Sigmoid colon (tissue), 6 donors: ENCODE measurements at regions not wholly inside any gene's neighbourhood (a gene's known extent, or its start where the extent isn't known, plus 50 kb on each side); places are given as distances from the start of the nearest gene placed in this dataset.

Experiments
- DNase-seq: peaks from one replicate; pipeline ENCODE4 v3.0.0-alpha.2; 2019
- H3K27ac ChIP-seq, 4 donors: fragments of 200-600 bp; sonication (generic); one replicate each; pipeline ENCODE4 v1.5.1; 2016 to 2019; ENCODE audit warnings: mild to moderate bottlenecking in 1 of 4
- H3K27me3 ChIP-seq, 3 donors: fragments of 200-600 bp; sonication (generic); one replicate each; pipeline ENCODE4 v1.5.1; 2019; ENCODE audit warnings: mild to moderate bottlenecking in 1 of 3
- H3K36me3 ChIP-seq, 4 donors: fragments of 200-600 bp; sonication (generic); one replicate each; pipeline ENCODE4 v1.5.1; 2016 to 2019
- H3K4me1 ChIP-seq, 4 donors: fragments of 200-600 bp; sonication (generic); one replicate each; pipeline ENCODE4 v1.5.1; 2017 to 2019
- H3K4me3 ChIP-seq, 4 donors: fragments of 200-600 bp; sonication (generic); one replicate each; pipeline ENCODE4 v1.5.1; 2017 to 2019; ENCODE audit warnings: mild to moderate bottlenecking in 2 of 4, moderate library complexity in 1 of 4
- H3K9me3 ChIP-seq, 4 donors: fragments of 200-600 bp in 3 of 4; sonication (generic) in 3 of 4; one replicate each; pipeline versions ENCODE4 v1.5.1 to v1.6.1; 2013 to 2019
- EP300 ChIP-seq, 4 donors: sonication (generic); formaldehyde crosslinking; IDR thresholded peaks; one replicate each; pipeline ENCODE4 v1.6.1; 2017; ENCODE audit warnings: antibody characterized with exemption in 4 of 4
- POLR2A ChIP-seq, 2 donors: fragments of 450-650 bp; IDR thresholded peaks; one replicate each; pipeline ENCODE4 v1.6.1; 2016; ENCODE audit warnings: antibody characterized with exemption in 2 of 2, mild to moderate bottlenecking in 2 of 2, moderate library complexity in 2 of 2
- POLR2AphosphoS5 ChIP-seq, 4 donors: sonication (generic); formaldehyde crosslinking; IDR thresholded peaks; one replicate each; pipeline ENCODE4 v1.6.1; 2017; ENCODE audit warnings: antibody characterized with exemption in 4 of 4
- WGBS, 2 donors: extraction: QIAGEN DNeasy Blood & Tissue Kit; methylation state at CpG; one replicate each; pipeline ENCODE4 v1.1.7; 2013; 5-methylcytosine and 5-hydroxymethylcytosine counted together
- intact Hi-C: fragments of 100-400 bp; cut with DNase I; formaldehyde crosslinking; loops from one replicate; pipeline ENCODE4 v1.15.1; 2023
- TF ChIP-seq, protein P1 (sequence below), 4 experiments: fragments of 450-650 bp in 3 of 4; fragments of 200-600 bp in 1 of 4; IDR thresholded peaks; one replicate each; pipeline ENCODE4 v1.5.1; 2016 to 2019; ENCODE audit warnings: antibody characterized with exemption in 4 of 4, mild to moderate bottlenecking in 3 of 4, moderate library complexity in 2 of 4
- donor health status: healthy with polysubstance abuse.
- donor health status: healthy.

DNA sequence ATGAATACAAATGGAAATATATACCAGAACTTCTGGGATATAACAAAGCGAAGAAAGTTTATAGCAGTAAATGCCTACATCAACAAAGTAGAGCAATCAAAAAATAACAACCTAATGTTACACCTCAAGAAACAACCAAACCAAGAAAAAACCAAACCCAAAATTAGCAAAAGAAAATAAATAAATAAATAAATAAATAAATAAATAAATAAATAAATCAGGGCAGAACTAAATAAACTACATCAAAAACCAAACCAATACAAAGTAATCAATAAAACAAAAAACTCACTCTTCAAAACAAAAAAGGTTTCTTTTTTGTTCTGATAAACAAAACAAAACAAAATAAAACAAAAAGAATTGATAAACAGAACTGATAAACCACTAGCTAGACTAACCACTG lies 88.4 kb upstream of the SPIN4 start:
- WGBS, 2 donors, result 94 to 100% methylated on average over 1 of the region's 1 CpG
- no peak for TF ChIP-seq EP300 (IDR thresholded peaks at IDR 0.05)
- no peak for TF ChIP-seq POLR2A (IDR thresholded peaks at IDR 0.05)
- TF ChIP-seq, protein P1, sequence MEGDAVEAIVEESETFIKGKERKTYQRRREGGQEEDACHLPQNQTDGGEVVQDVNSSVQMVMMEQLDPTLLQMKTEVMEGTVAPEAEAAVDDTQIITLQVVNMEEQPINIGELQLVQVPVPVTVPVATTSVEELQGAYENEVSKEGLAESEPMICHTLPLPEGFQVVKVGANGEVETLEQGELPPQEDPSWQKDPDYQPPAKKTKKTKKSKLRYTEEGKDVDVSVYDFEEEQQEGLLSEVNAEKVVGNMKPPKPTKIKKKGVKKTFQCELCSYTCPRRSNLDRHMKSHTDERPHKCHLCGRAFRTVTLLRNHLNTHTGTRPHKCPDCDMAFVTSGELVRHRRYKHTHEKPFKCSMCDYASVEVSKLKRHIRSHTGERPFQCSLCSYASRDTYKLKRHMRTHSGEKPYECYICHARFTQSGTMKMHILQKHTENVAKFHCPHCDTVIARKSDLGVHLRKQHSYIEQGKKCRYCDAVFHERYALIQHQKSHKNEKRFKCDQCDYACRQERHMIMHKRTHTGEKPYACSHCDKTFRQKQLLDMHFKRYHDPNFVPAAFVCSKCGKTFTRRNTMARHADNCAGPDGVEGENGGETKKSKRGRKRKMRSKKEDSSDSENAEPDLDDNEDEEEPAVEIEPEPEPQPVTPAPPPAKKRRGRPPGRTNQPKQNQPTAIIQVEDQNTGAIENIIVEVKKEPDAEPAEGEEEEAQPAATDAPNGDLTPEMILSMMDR (IDR thresholded peaks at IDR 0.05), result no peak
- no peak for TF ChIP-seq POLR2AphosphoS5 (IDR thresholded peaks at IDR 0.05)
- Histone ChIP-seq H3K4me1 (peaks cover 0 to 2% (median 0%) of the 10 kb centered on the region in 4 donors), H3K9me3 (no peaks in the 10 kb centered on the region), H3K27ac (no peak overlapping the region), H3K4me3 (no peak overlapping the region), H3K27me3 (no peaks in the 10 kb centered on the region), H3K36me3 (no peaks in the 10 kb centered on the region)
- intact Hi-C loops, result loop anchor here (10.0 kb wide), 1 partner anchor 85 kb away; the partner anchor contains the start of gene SPIN4
- DNase-seq, result no peak

DNA sequence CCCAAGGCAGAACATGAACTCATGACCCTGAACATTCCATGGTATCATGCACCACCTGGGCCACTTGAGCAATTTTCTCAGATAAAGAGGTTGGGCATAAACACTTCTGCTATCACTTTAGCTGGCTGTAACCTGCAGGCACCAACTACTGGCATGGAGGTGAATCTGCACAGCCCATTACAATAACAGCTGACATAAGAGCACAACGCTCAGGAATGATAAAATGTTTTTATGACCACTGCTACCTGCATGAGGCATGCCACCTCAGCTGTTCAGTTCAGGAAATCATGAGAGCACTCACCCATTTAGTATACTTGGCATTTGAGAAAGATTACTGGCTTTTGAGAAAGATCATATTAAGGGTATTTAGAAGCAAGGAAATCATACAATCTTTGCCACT lies 85.7 kb upstream of the SPIN4 start:
- H3K4me3 ChIP-seq, result no peak overlapping the region
- no peaks in the 10 kb centered on the region for H3K36me3 ChIP-seq
- intact Hi-C loops, result loop anchor here (10.0 kb wide), 1 partner anchor 82 kb away; the partner anchor contains the start of gene SPIN4
- WGBS, 2 donors, result 26 to 75% methylated on average over 1 of the region's 1 CpG
- H3K27me3 ChIP-seq, result no peaks in the 10 kb centered on the region
- peaks cover 0 to 6% (median 0%) of the 10 kb centered on the region in 4 donors for H3K4me1 ChIP-seq
- H3K9me3 ChIP-seq, result no peaks in the 10 kb centered on the region
- DNase-seq, result no peak
- TF ChIP-seq POLR2A (IDR thresholded peaks at IDR 0.05) (no peak), POLR2AphosphoS5 (IDR thresholded peaks at IDR 0.05) (no peak), EP300 (IDR thresholded peaks at IDR 0.05) (no peak)
- TF ChIP-seq, protein P1 (IDR thresholded peaks at IDR 0.05), result no peak
- no peak overlapping the region for H3K27ac ChIP-seq

DNA sequence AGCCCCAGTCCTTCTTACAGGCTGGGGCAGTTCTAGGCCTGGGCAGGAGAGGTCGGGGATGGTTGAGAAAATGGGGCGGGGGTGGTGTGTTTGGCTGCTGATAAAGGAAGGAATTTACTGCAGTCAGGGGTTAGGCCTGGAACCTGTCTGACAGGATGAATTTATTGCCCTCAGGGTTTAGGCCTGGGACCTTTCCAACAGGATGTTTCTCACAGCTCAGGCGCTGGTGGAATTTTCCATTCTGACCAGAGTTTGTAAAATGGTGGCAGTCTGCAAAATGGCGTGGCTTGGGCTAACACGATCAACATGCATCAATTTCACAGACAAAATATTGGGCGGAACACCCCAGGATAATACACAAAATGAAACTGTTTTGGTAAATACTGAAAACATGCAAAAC lies 83.5 kb upstream of the SPIN4 start:
- H3K4me3 ChIP-seq, result no peak overlapping the region
- intact Hi-C loops, result loop anchor here (10.0 kb wide), 1 partner anchor 80 kb away; the partner anchor contains the start of gene SPIN4
- peaks cover 0 to 6% (median 0%) of the 10 kb centered on the region in 4 donors for H3K4me1 ChIP-seq
- no peaks in the 10 kb centered on the region for H3K36me3 ChIP-seq
- DNase-seq, result no peak
- TF ChIP-seq POLR2AphosphoS5 (IDR thresholded peaks at IDR 0.05) (peak in 2 of 4 donors; percentile 16 to 18), EP300 (IDR thresholded peaks at IDR 0.05) (no peak), POLR2A (IDR thresholded peaks at IDR 0.05) (no peak)
- WGBS, 2 donors, result 41 to 71% methylated on average over 6 of the region's 6 CpGs
- no peaks in the 10 kb centered on the region for H3K9me3 ChIP-seq
- H3K27ac ChIP-seq, result peak overlapping the region in 2 of 4 donors; percentile 37 to 43
- H3K27me3 ChIP-seq, result no peaks in the 10 kb centered on the region

DNA sequence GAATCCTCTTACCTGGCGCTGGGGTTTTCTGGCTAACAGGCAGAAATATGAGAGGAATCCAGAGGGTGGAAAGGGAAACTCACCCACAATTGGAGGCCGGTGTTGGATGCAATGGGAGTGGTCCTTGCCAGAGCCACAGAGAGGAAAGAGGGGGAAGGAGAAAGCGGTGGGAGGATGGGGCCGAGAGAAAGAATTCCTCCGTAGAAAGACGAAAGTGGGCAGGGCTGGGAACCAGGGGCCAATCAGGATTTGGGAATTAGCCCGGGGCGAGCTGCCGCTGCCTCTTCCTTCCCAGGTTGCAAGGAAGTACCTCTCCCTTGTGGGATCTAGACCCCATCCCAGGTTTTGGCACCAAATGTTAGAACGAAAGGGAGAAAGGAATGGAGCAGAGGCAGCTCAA lies 83.1 kb upstream of the SPIN4 start:
- TF ChIP-seq POLR2AphosphoS5 (IDR thresholded peaks at IDR 0.05), result no peak
- TF ChIP-seq POLR2A (IDR thresholded peaks at IDR 0.05), result no peak
- TF ChIP-seq, protein P1 (IDR thresholded peaks at IDR 0.05), result no peak
- TF ChIP-seq EP300 (IDR thresholded peaks at IDR 0.05), result no peak

DNA sequence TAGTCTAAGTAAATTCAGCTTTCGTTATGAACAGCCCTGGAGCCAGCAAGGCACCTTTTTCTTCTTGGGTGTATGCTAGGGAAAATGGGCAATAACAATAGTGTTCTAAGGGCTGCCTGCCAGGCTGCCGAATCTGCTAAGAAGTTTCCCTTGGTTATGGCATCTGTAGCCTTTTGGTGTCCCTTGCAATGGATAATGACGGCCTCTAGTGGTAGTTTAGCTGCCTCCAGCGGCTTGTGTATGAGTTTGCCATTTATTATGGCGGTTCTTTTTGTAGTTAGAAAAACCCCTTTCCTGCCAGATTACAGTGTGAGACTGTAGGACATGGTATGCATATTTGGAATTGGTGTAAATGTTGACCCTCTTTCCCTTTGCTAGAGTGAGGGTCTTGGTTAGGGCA lies 78.9 kb upstream of the SPIN4 start:
- no peak for TF ChIP-seq POLR2AphosphoS5 (IDR thresholded peaks at IDR 0.05)
- TF ChIP-seq EP300 (IDR thresholded peaks at IDR 0.05), result no peak
- TF ChIP-seq, protein P1 (IDR thresholded peaks at IDR 0.05), result no peak
- no peak for TF ChIP-seq POLR2A (IDR thresholded peaks at IDR 0.05)
- H3K27me3 ChIP-seq, result no peaks in the 10 kb centered on the region
- no peak overlapping the region for H3K4me3 ChIP-seq
- peaks cover 0 to 6% (median 0%) of the 10 kb centered on the region in 4 donors for H3K4me1 ChIP-seq
- H3K9me3 ChIP-seq, result no peaks in the 10 kb centered on the region
- no peak overlapping the region for H3K27ac ChIP-seq
- intact Hi-C loops, result loop anchor here (10.0 kb wide), 1 partner anchor 75 kb away; the partner anchor contains the start of gene SPIN4
- H3K36me3 ChIP-seq, result peaks cover 0 to 4% (median 0%) of the 10 kb centered on the region in 4 donors
- 94 to 99% methylated on average over 5 of the region's 5 CpGs for WGBS, 2 donors
- no peak for DNase-seq

More for the DNA sequence above, 83.1 kb upstream of the SPIN4 start:
- 96 to 97% methylated on average over 10 of the region's 10 CpGs for WGBS, 2 donors
- Histone ChIP-seq H3K4me3 (no peak overlapping the region), H3K27ac (peak overlapping the region in 2 of 4 donors; percentile 37 to 43), H3K36me3 (peaks cover 0 to 1% (median 0%) of the 10 kb centered on the region in 4 donors), H3K4me1 (peaks cover 0 to 6% (median 0%) of the 10 kb centered on the region in 4 donors), H3K27me3 (no peaks in the 10 kb centered on the region), H3K9me3 (no peaks in the 10 kb centered on the region)
- intact Hi-C loops, result loop anchor here (10.0 kb wide), 1 partner anchor 79 kb away; the partner anchor contains the start of gene SPIN4
- DNase-seq, result no peak
